ENCODE measurements at regions not wholly inside any gene's neighbourhood (a gene's known extent, or its start where the extent isn't known, plus 50 kb on each side); places are given as distances from the start of the nearest gene placed in this dataset.
"Not testable (repeated sequence)": the region's sequence is repeated elsewhere in the genome, so short reads cannot be mapped to it uniquely, and the experiment has no call there.

GRCh38 chr5:67889870-67890269, 325.7 kb upstream of the PIK3R1 start:
- DNase-seq (ENCODE audit: extremely low read depth, low read depth, low spot score) = not testable (repeated sequence)

- DNase-seq (ENCODE audit: extremely low read depth, low read depth, low spot score) = no peak
Measured at GRCh38 chr5:67887748-67888161, 327.8 kb upstream of the PIK3R1 start.

- no peak for DNase-seq (ENCODE audit: extremely low read depth, low read depth, low spot score)
Measured at GRCh38 chr5:67886761-67887160, 328.8 kb upstream of the PIK3R1 start.

- DNase-seq (ENCODE audit: extremely low read depth, low read depth, low spot score) = no peak
Measured at GRCh38 chr5:67880876-67881275, 334.7 kb upstream of the PIK3R1 start.

GRCh38 chr5:67880511-67880805, 335.1 kb upstream of the PIK3R1 start:
- DNase-seq (ENCODE audit: extremely low read depth, low read depth, low spot score) = no peak

- no peak for DNase-seq (ENCODE audit: extremely low read depth, low read depth, low spot score)
Measured at GRCh38 chr5:67879620-67880510, 335.7 kb upstream of the PIK3R1 start.

- no peak for DNase-seq (ENCODE audit: extremely low read depth, low read depth, low spot score)
Measured at GRCh38 chr5:67878933-67879332, 336.6 kb upstream of the PIK3R1 start.

- DNase-seq (ENCODE audit: extremely low read depth, low read depth, low spot score) = no peak
Measured at GRCh38 chr5:67876371-67876770, 339.2 kb upstream of the PIK3R1 start.

- DNase-seq (ENCODE audit: extremely low read depth, low read depth, low spot score) = no peak
Measured at GRCh38 chr5:67875601-67876000, 340.0 kb upstream of the PIK3R1 start.

- no peak for DNase-seq (ENCODE audit: extremely low read depth, low read depth, low spot score)
Measured at GRCh38 chr5:67873935-67874334, 341.6 kb upstream of the PIK3R1 start.

GRCh38 chr5:67870662-67871061, 344.9 kb upstream of the PIK3R1 start:
- no peak for DNase-seq (ENCODE audit: extremely low read depth, low read depth, low spot score)

GRCh38 chr5:67864335-67864734, 351.2 kb upstream of the PIK3R1 start:
- not testable (repeated sequence) for DNase-seq (ENCODE audit: extremely low read depth, low read depth, low spot score)

GRCh38 chr5:67858471-67859031, 357.0 kb upstream of the PIK3R1 start:
- no peak for DNase-seq (ENCODE audit: extremely low read depth, low read depth, low spot score)

- no peak for DNase-seq (ENCODE audit: extremely low read depth, low read depth, low spot score)
Measured at GRCh38 chr5:67857502-67857901, 358.1 kb upstream of the PIK3R1 start.

- no peak for DNase-seq (ENCODE audit: extremely low read depth, low read depth, low spot score)
Measured at GRCh38 chr5:67855523-67855922, 360.0 kb upstream of the PIK3R1 start.

- DNase-seq (ENCODE audit: extremely low read depth, low read depth, low spot score) = not testable (repeated sequence)
Measured at GRCh38 chr5:67850906-67851305, 364.6 kb upstream of the PIK3R1 start.

GRCh38 chr5:67844924-67845323, 370.6 kb upstream of the PIK3R1 start:
- DNase-seq (ENCODE audit: extremely low read depth, low read depth, low spot score) = no peak

GRCh38 chr5:67842806-67843205, 372.8 kb upstream of the PIK3R1 start:
- no peak for DNase-seq (ENCODE audit: extremely low read depth, low read depth, low spot score)

GRCh38 chr5:67837225-67837624, 378.3 kb upstream of the PIK3R1 start:
- not testable (repeated sequence) for DNase-seq (ENCODE audit: extremely low read depth, low read depth, low spot score)

GRCh38 chr5:67836496-67836895, 379.1 kb upstream of the PIK3R1 start:
- DNase-seq (ENCODE audit: extremely low read depth, low read depth, low spot score) = not testable (repeated sequence)

GRCh38 chr5:67831048-67831447, 384.5 kb upstream of the PIK3R1 start:
- DNase-seq (ENCODE audit: extremely low read depth, low read depth, low spot score) = no peak

- no peak for DNase-seq (ENCODE audit: extremely low read depth, low read depth, low spot score)
Measured at GRCh38 chr5:67827541-67827940, 388.0 kb upstream of the PIK3R1 start.

All from glomerular endothelial cell (primary cell).